ENCODE measurements at regions not wholly inside any gene's neighbourhood (a gene's known extent, or its start where the extent isn't known, plus 50 kb on each side); places are given as distances from the start of the nearest gene placed in this dataset.
"Not testable (repeated sequence)": the region's sequence is repeated elsewhere in the genome, so short reads cannot be mapped to it uniquely, and the experiment has no call there.

DNA sequence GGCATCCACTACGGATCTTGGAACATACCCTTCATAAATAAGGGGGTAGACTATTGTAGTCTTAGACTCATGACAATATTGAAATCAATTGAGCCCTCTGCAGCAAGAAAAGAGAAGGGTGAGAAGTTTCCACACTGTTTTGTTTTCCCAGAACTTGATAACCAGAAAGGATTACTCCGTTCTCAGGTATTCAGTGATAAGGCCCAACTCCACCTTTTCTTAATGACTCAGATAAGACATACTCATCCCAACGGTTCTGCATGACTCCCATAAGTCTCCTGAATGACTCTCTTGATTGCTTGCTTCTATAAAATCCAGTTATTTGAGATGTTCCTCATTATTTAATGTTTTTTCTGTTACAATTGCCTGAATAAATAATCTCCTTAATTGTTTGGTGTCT is 111.7 kb downstream of the PABPC4L start:
- DNase-seq: no peak
- no peak for ATAC-seq
- 73 to 81% (median 75%) methylated on average over 3 of the region's 3 CpGs for WGBS, 3 donors
- Histone ChIP-seq H3K4me3 (no peak overlapping the region), H3K4me1 (no peaks in the 10 kb centered on the region), H3K27ac (no peak overlapping the region), H3K9me3 (no peaks in the 10 kb centered on the region), H3K27me3 (ENCODE audit: insufficient read depth in 3 of 3, low read length in 2 of 3) (no peaks in the 10 kb centered on the region), H3K36me3 (ENCODE audit: insufficient read depth in 1 of 2, low read depth in 1 of 2) (no peaks in the 10 kb centered on the region)
- TF ChIP-seq, protein P1, sequence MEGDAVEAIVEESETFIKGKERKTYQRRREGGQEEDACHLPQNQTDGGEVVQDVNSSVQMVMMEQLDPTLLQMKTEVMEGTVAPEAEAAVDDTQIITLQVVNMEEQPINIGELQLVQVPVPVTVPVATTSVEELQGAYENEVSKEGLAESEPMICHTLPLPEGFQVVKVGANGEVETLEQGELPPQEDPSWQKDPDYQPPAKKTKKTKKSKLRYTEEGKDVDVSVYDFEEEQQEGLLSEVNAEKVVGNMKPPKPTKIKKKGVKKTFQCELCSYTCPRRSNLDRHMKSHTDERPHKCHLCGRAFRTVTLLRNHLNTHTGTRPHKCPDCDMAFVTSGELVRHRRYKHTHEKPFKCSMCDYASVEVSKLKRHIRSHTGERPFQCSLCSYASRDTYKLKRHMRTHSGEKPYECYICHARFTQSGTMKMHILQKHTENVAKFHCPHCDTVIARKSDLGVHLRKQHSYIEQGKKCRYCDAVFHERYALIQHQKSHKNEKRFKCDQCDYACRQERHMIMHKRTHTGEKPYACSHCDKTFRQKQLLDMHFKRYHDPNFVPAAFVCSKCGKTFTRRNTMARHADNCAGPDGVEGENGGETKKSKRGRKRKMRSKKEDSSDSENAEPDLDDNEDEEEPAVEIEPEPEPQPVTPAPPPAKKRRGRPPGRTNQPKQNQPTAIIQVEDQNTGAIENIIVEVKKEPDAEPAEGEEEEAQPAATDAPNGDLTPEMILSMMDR (IDR thresholded peaks at IDR 0.05): no peak
- intact Hi-C loops (cut with DNase I): no loop called here

DNA sequence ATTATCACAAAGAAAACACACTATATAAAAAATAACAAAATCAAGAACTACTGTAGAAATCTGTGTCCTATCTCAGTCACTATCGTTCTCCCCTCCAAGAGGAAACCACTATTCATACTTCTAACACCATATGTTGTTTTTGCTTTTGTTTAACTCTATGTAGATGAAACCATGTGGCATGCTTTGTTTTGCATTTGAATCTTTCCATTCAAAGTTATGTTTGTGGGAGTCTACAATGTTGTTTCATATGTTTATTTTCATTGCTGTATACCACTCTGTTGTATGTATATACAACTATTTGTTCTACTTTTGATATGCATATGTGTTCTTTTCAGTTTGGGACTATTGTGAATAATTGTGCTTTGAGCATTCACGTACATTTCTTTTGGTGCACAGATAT is 116.1 kb downstream of the PABPC4L start:
- no peaks in the 10 kb centered on the region for H3K36me3 ChIP-seq (ENCODE audit: insufficient read depth in 1 of 2, low read depth in 1 of 2)
- no peaks in the 10 kb centered on the region for H3K4me1 ChIP-seq
- intact Hi-C loops (cut with DNase I): no loop called here
- no peak for DNase-seq
- 69 to 80% (median 79%) methylated on average over 2 of the region's 2 CpGs for WGBS, 3 donors
- H3K9me3 ChIP-seq: no peaks in the 10 kb centered on the region
- TF ChIP-seq, protein P1 (IDR thresholded peaks at IDR 0.05): no peak
- no peak for ATAC-seq
- H3K4me3 ChIP-seq: no peak overlapping the region
- no peaks in the 10 kb centered on the region for H3K27me3 ChIP-seq (ENCODE audit: insufficient read depth in 3 of 3, low read length in 2 of 3)
- H3K27ac ChIP-seq: no peak overlapping the region

DNA sequence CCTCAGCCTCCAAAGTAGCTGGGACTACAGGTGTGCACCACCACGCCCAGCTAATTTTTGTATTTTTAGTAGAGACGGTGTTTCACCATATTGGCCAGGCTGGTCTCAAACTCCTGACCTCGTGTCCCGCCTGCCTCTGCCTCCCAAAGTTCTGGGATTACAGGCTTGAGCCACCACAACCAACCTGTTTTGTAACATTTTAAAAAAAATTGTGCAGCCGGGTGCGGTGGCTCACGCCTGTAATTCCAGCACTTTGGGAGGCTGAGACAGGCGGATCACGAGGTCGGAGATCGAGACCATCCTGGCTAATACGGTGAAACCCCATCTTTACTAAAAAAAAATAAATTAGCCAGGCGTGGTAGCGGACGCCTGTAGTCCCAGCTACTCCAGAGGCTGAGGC is 122.5 kb downstream of the PABPC4L start:
- DNase-seq; H3K36me3 ChIP-seq (ENCODE audit: insufficient read depth in 1 of 2, low read depth in 1 of 2); H3K4me1 ChIP-seq; H3K4me3 ChIP-seq; intact Hi-C loops (cut with DNase I); H3K27me3 ChIP-seq (ENCODE audit: insufficient read depth in 3 of 3, low read length in 2 of 3); H3K9me3 ChIP-seq; ATAC-seq; H3K27ac ChIP-seq: not testable (repeated sequence)
- 94 to 96% (median 96%) methylated on average over 15 of the region's 15 CpGs for WGBS, 3 donors

DNA sequence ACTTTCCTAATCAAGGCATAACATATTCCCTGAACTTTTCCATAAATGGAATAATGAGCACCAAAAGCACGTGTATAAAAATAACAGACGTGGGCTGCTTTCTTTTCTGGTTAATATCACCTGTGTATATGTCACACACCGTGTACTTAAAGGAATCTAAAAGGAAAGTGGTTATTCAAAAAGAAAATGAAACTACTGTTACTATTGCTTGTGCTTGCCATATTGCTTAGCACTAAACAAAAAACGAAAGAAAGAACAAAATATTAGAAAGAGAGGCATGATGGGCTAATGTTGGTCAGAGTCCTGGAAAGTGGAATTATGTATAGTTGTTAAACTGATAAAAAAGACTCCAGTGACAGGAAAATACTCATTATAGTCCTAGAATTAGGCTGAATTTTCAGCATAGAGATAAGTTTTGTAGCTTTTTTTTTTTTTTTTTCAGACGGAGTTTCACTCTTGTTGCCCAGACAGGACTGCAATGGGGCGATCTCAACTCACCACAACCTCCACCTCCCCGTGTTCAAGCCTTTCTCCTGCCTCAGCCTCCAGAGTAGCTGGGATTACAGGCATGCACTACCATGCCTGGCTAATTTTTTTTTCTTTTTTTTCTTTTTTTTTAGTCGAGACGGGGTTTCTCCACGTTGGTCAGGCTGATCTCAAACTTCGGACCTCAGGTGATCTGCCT is 123.2 kb downstream of the PABPC4L start:
- H3K36me3 ChIP-seq (ENCODE audit: insufficient read depth in 1 of 2, low read depth in 1 of 2): no peaks in the 10 kb centered on the region
- 86 to 87% (median 87%) methylated on average over 11 of the region's 11 CpGs for WGBS, 3 donors
- no peaks in the 10 kb centered on the region for H3K27me3 ChIP-seq (ENCODE audit: insufficient read depth in 3 of 3, low read length in 2 of 3)
- no peaks in the 10 kb centered on the region for H3K4me1 ChIP-seq
- intact Hi-C loops (cut with DNase I): no loop called here
- TF ChIP-seq, protein P1 (IDR thresholded peaks at IDR 0.05): no peak
- H3K9me3 ChIP-seq: no peaks in the 10 kb centered on the region
- H3K4me3 ChIP-seq: no peak overlapping the region
- DNase-seq (no peak), ATAC-seq (no peak)
- H3K27ac ChIP-seq: no peak overlapping the region

DNA sequence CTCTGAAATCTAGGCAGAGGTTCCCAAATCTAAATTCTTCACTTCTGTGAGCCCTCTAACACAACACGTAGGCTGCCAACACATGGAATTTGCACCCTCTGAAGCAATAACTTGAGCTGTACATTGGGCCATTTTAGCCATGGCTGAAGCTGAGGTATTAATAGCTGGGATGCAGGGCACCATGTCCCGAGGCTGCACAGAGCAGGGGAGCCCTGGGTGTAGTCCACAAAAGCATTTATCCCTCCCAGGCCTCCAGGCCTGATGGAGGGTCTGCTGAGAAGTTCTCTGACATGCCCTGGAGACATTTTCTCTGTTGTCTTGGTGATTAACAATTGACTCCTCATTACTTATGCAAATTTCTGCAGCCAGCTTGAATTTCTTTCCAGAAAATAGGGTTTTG is 127.9 kb downstream of the PABPC4L start:
- Histone ChIP-seq H3K27me3 (ENCODE audit: insufficient read depth in 3 of 3, low read length in 2 of 3) (no peaks in the 10 kb centered on the region), H3K36me3 (ENCODE audit: insufficient read depth in 1 of 2, low read depth in 1 of 2) (no peaks in the 10 kb centered on the region), H3K4me3 (no peak overlapping the region), H3K27ac (no peak overlapping the region), H3K9me3 (no peaks in the 10 kb centered on the region), H3K4me1 (no peaks in the 10 kb centered on the region)
- DNase-seq: no peak
- WGBS, 3 donors: 67 to 85% (median 77%) methylated on average over 2 of the region's 2 CpGs
- TF ChIP-seq, protein P1 (IDR thresholded peaks at IDR 0.05): no peak
- ATAC-seq: no peak
- intact Hi-C loops (cut with DNase I): no loop called here
